NCI-H748 (cell line): ENCODE measurements at regions not wholly inside any gene's neighbourhood (a gene's known extent, or its start where the extent isn't known, plus 50 kb on each side); places are given as distances from the start of the nearest gene placed in this dataset.

Experiments
- DNase-seq: peaks from one replicate; lab custom pipeline; 2025; ENCODE audit not compliant: unreplicated experiment; lab: John Stamatoyannopoulos, UW

- no peak for DNase-seq
Measured at GRCh38 chr2:83585250-83585649, 873.8 kb downstream of the SUCLG1 start.

- DNase-seq: no peak
Measured at GRCh38 chr2:83584672-83585071, 874.4 kb downstream of the SUCLG1 start.

- no peak for DNase-seq
Measured at GRCh38 chr2:83582589-83582988, 876.5 kb downstream of the SUCLG1 start.

GRCh38 chr2:83579507-83579906 lies 879.6 kb downstream of the SUCLG1 start:
- peak; percentile 27 for DNase-seq

- DNase-seq: no peak
Measured at GRCh38 chr2:83578405-83578804, 880.7 kb downstream of the SUCLG1 start.

GRCh38 chr2:83574614-83575013 lies 884.5 kb downstream of the SUCLG1 start:
- DNase-seq: no peak

GRCh38 chr2:83573060-83573459 lies 886.0 kb downstream of the SUCLG1 start:
- no peak for DNase-seq

GRCh38 chr2:83572400-83572799 lies 886.7 kb downstream of the SUCLG1 start:
- DNase-seq: no peak

- no peak for DNase-seq
Measured at GRCh38 chr2:83567551-83567950, 891.5 kb downstream of the SUCLG1 start.

GRCh38 chr2:83565626-83566025 lies 893.5 kb downstream of the SUCLG1 start:
- no peak for DNase-seq

- no peak for DNase-seq
Measured at GRCh38 chr2:83565181-83565580, 893.9 kb downstream of the SUCLG1 start.

- DNase-seq: no peak
Measured at GRCh38 chr2:83561592-83561991, 897.5 kb downstream of the SUCLG1 start.

GRCh38 chr2:83536556-83536955 lies 922.5 kb downstream of the SUCLG1 start:
- DNase-seq: peak; percentile 2

GRCh38 chr2:83534416-83534815 lies 924.7 kb downstream of the SUCLG1 start:
- no peak for DNase-seq

GRCh38 chr2:83531206-83531826 lies 927.8 kb downstream of the SUCLG1 start:
- peak; percentile 79 for DNase-seq

GRCh38 chr2:83528767-83529166 lies 930.3 kb downstream of the SUCLG1 start:
- no peak for DNase-seq

- no peak for DNase-seq
Measured at GRCh38 chr2:83522891-83523493, 936.1 kb downstream of the SUCLG1 start.

GRCh38 chr2:83517727-83518368 lies 941.2 kb downstream of the SUCLG1 start:
- DNase-seq: peak; percentile 3

- no peak for DNase-seq
Measured at GRCh38 chr2:83516503-83516902, 942.6 kb downstream of the SUCLG1 start.

- DNase-seq: no peak
Measured at GRCh38 chr2:83487451-83487850, 971.6 kb downstream of the SUCLG1 start.

- no peak for DNase-seq
Measured at GRCh38 chr2:83481436-83481835, 977.6 kb downstream of the SUCLG1 start.

- no peak for DNase-seq
Measured at GRCh38 chr2:83478037-83478436, 981.0 kb downstream of the SUCLG1 start.

GRCh38 chr2:83475371-83475770 lies 983.7 kb downstream of the SUCLG1 start:
- DNase-seq: no peak
